ENCODE measurements at regions not wholly inside any gene's neighbourhood (a gene's known extent, or its start where the extent isn't known, plus 50 kb on each side); places are given as distances from the start of the nearest gene placed in this dataset.
A peak's percentile ranks its signal among the peaks of the same experiment; 100 is the strongest.
"Not testable (repeated sequence)": the region's sequence is repeated elsewhere in the genome, so short reads cannot be mapped to it uniquely, and the experiment has no call there.

DNA sequence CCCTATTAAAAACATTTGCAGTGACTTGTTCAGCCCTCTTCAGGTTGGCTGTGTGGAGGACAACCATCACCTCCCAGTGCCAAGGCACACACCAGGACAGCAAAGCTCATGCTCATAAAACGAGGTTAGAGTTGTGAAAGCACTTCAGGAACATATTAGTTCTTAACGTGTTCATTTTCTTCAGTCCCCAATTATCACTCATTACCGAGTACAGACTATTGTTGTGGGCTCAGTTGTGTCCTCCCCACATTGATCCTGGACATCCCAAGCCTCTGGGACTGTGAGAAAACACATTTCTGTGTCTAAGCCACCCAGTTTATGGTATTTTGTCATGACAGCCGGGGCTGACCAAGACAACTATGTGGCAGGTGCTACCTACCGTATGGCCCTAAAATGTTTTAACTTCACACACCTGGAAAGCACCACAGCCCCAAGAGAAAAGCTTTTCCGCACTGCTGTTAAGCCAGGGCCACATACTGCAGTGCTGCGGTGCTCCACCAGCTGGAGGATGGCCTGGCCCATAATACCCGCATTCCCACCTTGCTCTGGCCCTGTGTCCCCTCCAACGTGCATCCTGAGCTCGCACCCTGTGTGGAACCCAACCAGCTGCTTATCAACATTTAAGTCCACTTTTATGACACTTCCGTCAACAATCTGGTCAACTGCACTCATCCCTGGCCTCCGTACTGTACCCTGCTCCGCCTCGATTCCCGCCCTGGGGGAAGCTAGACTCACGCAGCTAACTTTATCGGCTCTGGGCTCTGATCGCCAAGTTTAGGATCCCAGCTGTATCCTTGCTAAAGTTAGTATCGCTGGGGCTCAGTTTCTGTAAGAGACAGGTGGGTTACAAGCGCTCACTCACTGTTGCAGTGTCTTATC, 160.6 kb downstream of the KLRB1 start:
- DNase-seq, H3K9me3 Mint-ChIP-seq, H3K36me3 Mint-ChIP-seq, H3K27me3 Mint-ChIP-seq: not testable (repeated sequence)
- Mint-ChIP-seq H3K27ac (peak overlapping the region in 2 of 6 donors; percentile 53 to 95), H3K4me3 (peak overlapping the region; percentile 93 to 99 (median 99)), H3K4me1 (peaks cover 12 to 17% (median 13%) of the 10 kb centered on the region in 3 donors)
- ATAC-seq (ENCODE audit: low read depth in 2 of 2), result peak; percentile 6 to 14

DNA sequence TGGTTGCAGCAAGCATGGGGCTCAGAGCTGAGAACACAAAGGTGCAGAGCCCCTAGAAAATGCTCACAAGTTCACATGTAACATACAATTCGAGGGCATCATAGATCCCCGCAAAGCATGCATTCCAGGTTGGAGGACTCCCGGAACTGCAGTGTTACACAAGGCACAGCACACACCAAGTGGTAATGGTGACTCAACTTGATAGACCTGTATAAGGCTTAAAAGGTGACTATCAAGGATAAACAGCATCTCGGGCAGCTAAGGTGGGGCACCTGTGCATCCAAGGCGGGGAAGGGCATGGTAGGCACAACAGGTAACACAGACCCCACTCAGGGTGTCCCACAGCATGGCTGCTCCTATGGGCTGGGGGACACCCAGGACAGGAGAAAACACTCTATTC, 167.3 kb downstream of the KLRB1 start:
- not testable (repeated sequence) for H3K27me3 Mint-ChIP-seq; H3K4me3 Mint-ChIP-seq; H3K27ac Mint-ChIP-seq; H3K36me3 Mint-ChIP-seq; ATAC-seq (ENCODE audit: low read depth in 2 of 2); H3K9me3 Mint-ChIP-seq; H3K4me1 Mint-ChIP-seq; DNase-seq

DNA sequence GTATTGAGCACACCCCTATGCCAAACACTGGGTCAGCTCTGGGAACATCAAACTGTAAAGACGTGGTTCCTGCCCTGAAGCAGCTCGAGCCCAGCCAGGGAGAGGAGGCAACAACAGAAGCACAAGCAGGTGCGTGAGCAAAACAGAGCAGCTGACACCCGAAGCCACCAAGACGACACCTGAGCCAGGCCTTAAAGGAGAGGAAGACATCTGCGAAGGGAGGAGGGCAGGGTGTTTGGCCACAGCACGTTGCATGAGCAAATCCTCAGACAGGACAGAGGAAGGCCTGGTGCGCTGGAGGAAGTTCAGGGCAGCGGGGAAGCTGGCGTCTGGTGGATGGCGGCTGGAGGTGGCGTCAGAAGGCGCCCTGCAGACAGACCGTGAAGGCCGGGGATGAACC, 172.0 kb downstream of the KLRB1 start:
- not testable (repeated sequence) for ATAC-seq (ENCODE audit: low read depth in 2 of 2); H3K4me3 Mint-ChIP-seq; H3K4me1 Mint-ChIP-seq; H3K27me3 Mint-ChIP-seq; H3K27ac Mint-ChIP-seq; DNase-seq; H3K9me3 Mint-ChIP-seq; H3K36me3 Mint-ChIP-seq

DNA sequence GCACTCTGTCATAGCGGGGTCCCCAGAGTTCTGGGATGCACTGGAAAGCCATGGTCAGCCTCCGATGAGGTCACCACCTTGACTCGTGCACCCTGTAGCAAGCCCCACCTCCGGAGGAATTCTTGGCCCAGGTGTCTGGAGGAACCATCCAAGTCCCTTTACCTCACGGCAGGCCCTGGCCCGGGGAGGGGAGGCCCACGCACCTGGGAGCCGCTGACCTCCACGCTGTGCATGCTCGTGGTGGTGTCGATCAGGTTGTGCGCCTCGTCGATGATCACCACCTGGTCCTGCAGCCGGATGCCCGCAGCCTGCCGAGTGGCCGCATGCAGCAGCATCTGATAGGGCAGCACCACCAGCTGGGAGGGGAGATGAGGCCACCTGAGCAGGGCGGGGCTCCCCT, 177.3 kb downstream of the KLRB1 start:
- H3K4me3 Mint-ChIP-seq; H3K36me3 Mint-ChIP-seq; H3K27me3 Mint-ChIP-seq; H3K4me1 Mint-ChIP-seq; DNase-seq; ATAC-seq (ENCODE audit: low read depth in 2 of 2); H3K9me3 Mint-ChIP-seq; H3K27ac Mint-ChIP-seq: not testable (repeated sequence)

DNA sequence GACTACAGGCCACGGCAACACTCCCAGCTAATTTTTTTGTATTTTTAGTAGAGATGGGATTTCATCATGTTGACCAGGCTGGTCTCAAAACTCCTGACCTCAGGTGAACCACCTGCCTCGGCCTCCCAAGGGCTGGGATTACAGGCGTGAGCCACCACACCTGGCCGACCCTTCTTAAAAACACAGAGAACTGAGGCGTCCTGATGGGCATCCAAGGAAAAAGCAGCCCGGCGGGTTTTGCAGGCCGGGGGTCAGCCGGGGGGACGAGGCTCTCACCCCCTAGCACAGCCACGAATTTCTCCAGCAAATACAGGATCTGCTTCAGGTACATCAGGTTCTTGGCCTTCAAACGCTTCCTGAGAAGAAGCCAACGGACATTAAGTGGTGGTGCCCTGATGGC, 178.9 kb downstream of the KLRB1 start:
- ATAC-seq (ENCODE audit: low read depth in 2 of 2); H3K27ac Mint-ChIP-seq; H3K27me3 Mint-ChIP-seq; H3K4me1 Mint-ChIP-seq; DNase-seq; H3K9me3 Mint-ChIP-seq; H3K4me3 Mint-ChIP-seq; H3K36me3 Mint-ChIP-seq: not testable (repeated sequence)

DNA sequence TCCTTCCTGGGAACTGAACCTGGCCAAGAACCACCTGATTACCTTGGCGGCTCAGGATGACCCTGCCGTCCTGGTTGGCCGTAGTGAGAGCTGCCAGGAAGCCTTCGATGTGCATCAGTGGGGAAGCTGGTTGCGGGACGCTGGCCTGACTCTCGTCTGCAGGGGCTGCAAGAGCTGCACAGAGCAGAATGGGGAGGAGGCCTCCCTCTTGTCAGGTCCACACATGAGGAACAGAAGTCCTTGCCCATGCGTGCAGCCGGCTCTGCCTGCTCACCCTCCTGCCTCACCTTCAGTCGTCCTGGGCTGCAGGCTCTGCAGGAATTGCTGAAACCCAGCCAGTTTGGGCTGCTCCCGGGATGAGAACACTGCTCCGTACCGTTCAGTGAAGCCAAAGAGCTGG, 182.3 kb downstream of the KLRB1 start:
- H3K4me1 Mint-ChIP-seq; H3K9me3 Mint-ChIP-seq; H3K27me3 Mint-ChIP-seq; H3K36me3 Mint-ChIP-seq; H3K4me3 Mint-ChIP-seq; ATAC-seq (ENCODE audit: low read depth in 2 of 2); H3K27ac Mint-ChIP-seq; DNase-seq: not testable (repeated sequence)

DNA sequence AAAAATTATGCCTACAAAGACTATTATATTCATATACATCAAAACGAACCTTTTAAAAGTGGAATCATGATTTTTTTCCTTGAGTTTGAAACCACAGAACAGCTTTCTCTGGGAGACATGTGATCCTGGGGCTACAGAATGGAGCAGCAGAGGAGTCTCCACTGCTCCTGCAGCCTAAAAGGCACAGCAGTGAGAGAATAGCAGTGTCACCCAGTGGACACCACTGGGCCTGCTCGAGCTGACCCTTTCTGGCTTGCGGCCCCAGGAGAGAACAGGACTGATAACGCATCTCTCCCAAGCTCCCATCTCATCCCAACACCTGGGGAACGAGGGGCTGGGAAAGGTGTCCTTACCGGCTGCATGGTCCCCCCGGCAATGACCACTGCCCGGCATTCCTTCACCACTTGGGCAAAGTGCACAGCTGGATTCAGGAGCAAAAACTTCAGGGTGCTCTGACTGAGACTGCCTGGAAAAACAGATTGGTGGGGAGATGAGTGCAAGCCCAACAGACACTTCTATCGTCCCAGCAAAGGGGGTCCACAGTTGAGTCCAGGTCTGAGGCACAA, 183.5 kb downstream of the KLRB1 start:
- not testable (repeated sequence) for H3K9me3 Mint-ChIP-seq; H3K27me3 Mint-ChIP-seq; H3K27ac Mint-ChIP-seq; ATAC-seq (ENCODE audit: low read depth in 2 of 2); H3K36me3 Mint-ChIP-seq; H3K4me1 Mint-ChIP-seq; DNase-seq; H3K4me3 Mint-ChIP-seq

DNA sequence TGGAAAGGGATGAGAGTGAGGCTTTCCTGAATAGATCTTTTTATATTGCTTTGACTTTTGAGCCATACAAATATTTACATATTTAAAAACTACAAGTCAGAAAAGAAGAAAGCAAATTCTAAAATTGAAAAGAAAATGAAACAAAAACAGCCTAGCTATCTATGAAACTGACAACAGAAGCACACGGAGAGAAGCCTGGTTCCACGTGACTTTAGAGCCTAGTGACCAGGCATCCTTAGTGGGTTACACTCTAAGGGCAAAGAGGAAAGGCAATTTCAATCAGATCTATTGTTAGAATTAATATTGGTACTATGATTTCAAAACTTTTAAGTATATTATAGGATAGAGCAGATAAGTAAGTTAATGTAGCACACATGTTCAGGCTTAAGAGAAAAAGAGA, 185.0 kb downstream of the KLRB1 start:
- H3K4me3 Mint-ChIP-seq, H3K27ac Mint-ChIP-seq, H3K36me3 Mint-ChIP-seq, H3K4me1 Mint-ChIP-seq, H3K27me3 Mint-ChIP-seq, H3K9me3 Mint-ChIP-seq, DNase-seq: not testable (repeated sequence)
- peak in 1 of 2 donors; percentile 41 for ATAC-seq (ENCODE audit: low read depth in 2 of 2)

DNA sequence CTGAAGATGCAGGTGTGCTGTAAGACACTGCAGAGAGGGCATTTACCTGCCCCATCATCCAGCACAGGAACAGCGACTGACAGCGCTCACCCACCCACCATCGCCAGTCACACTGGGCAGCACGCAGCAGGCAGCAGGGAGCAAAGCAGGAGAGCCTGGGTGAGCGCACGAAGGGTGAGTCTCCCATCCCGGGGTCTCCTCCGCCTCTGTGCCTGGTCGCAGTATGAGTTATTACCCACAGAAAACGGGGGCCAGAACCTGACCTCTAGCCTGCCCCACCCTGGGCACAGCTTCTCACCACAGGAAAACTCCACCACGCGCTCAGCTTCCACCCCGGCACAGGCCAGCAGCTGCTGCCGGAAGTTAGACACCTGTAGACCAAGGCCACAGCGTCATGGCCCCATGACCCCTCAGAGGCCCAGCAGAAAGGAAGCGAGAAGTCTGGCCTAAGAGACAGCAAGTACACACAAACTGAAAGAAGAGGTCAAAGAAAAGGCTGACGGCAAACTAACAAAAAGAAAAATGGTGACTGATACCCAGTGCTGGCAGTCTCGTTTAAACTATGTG, 186.1 kb downstream of the KLRB1 start:
- not testable (repeated sequence) for DNase-seq, H3K27me3 Mint-ChIP-seq, H3K4me3 Mint-ChIP-seq, H3K4me1 Mint-ChIP-seq, H3K9me3 Mint-ChIP-seq, H3K27ac Mint-ChIP-seq, H3K36me3 Mint-ChIP-seq
- ATAC-seq (ENCODE audit: low read depth in 2 of 2), result peak in 1 of 2 donors; percentile 55

DNA sequence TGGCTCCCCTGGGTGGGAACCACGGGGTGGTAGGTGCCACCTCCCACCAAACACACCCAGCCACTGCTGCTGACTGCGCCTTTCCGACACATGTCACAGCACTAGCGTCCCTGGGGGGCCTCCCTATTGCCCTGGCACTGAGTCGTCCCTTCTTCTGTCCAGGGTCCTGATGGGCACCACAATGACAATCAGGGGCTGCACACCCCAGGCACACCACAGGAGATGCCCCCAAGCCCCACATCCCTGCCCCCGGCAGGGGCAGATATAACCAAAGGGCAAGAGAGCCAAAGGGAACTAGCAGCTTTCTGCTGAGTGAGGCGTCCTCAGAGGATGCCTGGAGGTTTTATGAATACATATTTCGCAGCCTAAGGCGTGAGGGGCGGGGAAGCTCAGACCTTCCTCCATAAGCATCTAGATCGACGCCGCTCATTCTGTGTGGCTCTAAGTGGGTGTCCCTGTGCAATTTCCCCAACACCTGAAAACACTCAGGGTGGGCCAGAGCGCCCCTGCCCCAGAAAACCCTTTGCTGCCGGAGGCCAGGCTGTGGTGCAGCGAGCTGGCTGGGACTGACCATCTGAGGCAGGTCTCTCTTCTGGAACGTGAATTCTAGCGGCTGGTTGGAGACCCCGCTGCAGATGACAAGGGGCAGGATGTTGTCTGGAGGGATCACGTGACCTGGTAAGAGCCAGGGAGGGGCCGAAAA, 186.7 kb downstream of the KLRB1 start:
- H3K9me3 Mint-ChIP-seq; DNase-seq; H3K4me3 Mint-ChIP-seq; H3K36me3 Mint-ChIP-seq; H3K27ac Mint-ChIP-seq; H3K4me1 Mint-ChIP-seq; H3K27me3 Mint-ChIP-seq; ATAC-seq (ENCODE audit: low read depth in 2 of 2): not testable (repeated sequence)

DNA sequence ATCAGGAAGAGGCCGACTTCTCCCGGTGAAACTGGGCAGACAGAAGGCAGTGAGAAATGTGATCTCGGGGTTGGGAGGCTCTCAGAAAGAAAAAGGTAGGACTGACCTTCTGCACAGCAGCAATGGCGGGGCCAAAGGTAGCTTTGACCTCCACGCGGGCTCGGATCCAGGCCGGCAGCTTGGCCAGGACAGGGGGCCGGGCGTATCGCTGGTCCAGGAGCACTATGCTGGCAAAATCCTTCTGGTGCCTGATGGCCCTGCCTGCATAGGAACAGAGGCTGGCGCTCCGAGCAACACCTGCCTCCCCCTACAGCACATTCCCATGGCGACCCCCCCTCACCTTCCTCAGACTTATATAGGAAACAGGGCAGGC, 189.1 kb downstream of the KLRB1 start:
- DNase-seq; H3K36me3 Mint-ChIP-seq; H3K4me3 Mint-ChIP-seq; H3K27ac Mint-ChIP-seq; H3K4me1 Mint-ChIP-seq; H3K27me3 Mint-ChIP-seq; ATAC-seq (ENCODE audit: low read depth in 2 of 2); H3K9me3 Mint-ChIP-seq: not testable (repeated sequence)

DNA sequence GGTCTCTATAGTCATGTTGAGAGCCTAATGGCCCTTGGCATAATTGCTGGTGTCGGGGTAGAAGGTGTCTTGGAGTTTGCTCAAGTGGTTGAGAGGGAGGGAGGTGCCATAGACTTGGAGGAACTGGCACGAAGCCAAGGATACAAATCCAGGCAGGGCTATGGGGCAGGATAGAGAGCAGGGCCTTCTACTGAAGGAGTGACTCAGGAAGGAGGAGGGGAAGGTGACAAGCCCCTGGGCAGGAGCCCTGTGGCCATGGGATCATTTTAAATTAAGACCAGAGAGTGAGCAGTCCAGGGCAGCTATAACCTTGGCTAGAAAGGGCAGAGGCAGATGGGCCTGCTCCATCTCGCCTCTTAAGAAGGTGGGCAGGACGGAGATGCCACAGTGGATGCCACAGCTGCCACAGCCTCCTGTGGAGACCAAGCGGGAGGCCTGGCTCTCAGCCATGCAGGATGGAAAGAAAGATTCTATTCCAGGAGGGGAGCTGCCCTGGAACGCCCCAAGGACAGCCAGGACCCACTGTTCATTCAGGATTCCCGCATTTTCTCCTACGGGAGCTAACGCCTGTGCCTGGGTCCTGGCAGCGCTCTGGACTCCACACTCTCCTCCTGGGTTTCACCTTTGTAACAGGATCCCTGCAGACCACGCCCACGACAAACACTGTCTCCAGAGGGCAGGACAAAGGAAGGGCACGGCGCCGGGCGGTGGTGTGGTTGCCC, 189.6 kb downstream of the KLRB1 start:
- H3K27ac Mint-ChIP-seq, H3K4me1 Mint-ChIP-seq: not testable (repeated sequence)

DNA sequence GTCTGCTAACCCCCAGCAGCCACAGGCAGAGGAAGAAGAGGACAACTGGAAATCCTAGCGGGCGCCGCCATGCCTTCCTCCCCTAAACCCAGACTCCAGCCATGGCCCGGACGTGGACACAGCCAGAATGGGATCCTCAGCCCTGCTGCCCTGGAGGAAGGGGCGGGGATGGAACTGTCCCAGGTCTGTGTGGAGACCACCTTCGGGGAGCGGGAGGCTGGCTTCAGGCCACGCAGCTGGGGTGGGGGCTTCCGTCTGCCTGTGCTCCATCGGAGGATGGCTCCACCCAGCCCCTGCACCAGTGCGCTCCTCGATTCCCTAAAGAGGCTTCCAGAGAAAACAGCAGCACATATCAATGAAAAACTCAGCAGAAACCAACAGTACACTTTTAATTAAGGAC, 190.4 kb downstream of the KLRB1 start:
- H3K4me3 Mint-ChIP-seq; H3K9me3 Mint-ChIP-seq; DNase-seq; H3K4me1 Mint-ChIP-seq; H3K27me3 Mint-ChIP-seq; H3K36me3 Mint-ChIP-seq; ATAC-seq (ENCODE audit: low read depth in 2 of 2); H3K27ac Mint-ChIP-seq: not testable (repeated sequence)

More for the DNA sequence above, 189.6 kb downstream of the KLRB1 start:
- H3K27me3 Mint-ChIP-seq; ATAC-seq (ENCODE audit: low read depth in 2 of 2); H3K9me3 Mint-ChIP-seq; DNase-seq; H3K4me3 Mint-ChIP-seq; H3K36me3 Mint-ChIP-seq: not testable (repeated sequence)
